OCI-LY1 (cell line): ENCODE measurements at regions not wholly inside any gene's neighbourhood (a gene's known extent, or its start where the extent isn't known, plus 50 kb on each side); places are given as distances from the start of the nearest gene placed in this dataset.

Source experiments
- EZH2 ChIP-seq: fragments of 200-600 bp; sonication (generic), shearing (Covaris generic); IDR thresholded peaks from 2 replicates; pipeline ENCODE4 v1.8.0; 2017; ENCODE audit warnings: borderline replicate concordance, mixed run types, mild to moderate bottlenecking, antibody characterized with exemption, low read length, moderate library complexity, mixed read lengths
- TF ChIP-seq, protein P1 (sequence below): fragments of 200-600 bp; sonication (generic), shearing (Covaris generic); IDR thresholded peaks from 2 replicates; pipeline ENCODE4 v1.5.1; 2017; ENCODE audit warnings: mild to moderate bottlenecking, antibody characterized with exemption, low read length, moderate library complexity, mixed read lengths

DNA sequence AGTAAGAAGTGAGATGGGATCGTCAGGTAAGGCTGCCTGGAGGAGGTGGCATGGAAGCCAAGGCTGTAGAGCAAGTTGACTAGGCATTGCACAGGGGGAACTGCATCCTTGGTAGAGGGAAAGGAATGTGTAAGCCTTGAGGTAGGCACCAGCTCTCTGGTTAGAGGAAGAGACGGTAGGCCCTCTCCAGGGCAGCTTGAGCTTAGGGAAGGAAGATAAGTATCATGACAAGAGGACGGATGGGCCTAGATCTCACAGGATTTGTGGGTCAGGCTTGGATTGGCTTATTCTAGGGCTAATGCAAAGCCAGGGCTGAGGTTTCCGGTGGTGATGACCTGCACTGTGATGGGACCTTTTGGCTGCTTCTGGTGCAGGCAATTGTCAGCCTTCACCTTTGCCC, 1035.8 kb downstream of the TBC1D22A start:
- TF ChIP-seq, protein P1, sequence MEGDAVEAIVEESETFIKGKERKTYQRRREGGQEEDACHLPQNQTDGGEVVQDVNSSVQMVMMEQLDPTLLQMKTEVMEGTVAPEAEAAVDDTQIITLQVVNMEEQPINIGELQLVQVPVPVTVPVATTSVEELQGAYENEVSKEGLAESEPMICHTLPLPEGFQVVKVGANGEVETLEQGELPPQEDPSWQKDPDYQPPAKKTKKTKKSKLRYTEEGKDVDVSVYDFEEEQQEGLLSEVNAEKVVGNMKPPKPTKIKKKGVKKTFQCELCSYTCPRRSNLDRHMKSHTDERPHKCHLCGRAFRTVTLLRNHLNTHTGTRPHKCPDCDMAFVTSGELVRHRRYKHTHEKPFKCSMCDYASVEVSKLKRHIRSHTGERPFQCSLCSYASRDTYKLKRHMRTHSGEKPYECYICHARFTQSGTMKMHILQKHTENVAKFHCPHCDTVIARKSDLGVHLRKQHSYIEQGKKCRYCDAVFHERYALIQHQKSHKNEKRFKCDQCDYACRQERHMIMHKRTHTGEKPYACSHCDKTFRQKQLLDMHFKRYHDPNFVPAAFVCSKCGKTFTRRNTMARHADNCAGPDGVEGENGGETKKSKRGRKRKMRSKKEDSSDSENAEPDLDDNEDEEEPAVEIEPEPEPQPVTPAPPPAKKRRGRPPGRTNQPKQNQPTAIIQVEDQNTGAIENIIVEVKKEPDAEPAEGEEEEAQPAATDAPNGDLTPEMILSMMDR, result no peak
- no peak for TF ChIP-seq EZH2
